NT2/D1 (cell line): ENCODE measurements at regions not wholly inside any gene's neighbourhood (a gene's known extent, or its start where the extent isn't known, plus 50 kb on each side); places are given as distances from the start of the nearest gene placed in this dataset.
"Not testable (repeated sequence)": the region's sequence is repeated elsewhere in the genome, so short reads cannot be mapped to it uniquely, and the experiment has no call there.

ENCODE experiments used
- DNase-seq: peaks from one replicate; pipeline ENCODE4 v3.0.0-alpha.2; 2011; ENCODE audit warnings: low read depth, low spot score
- H3K27me3 ChIP-seq: 2 replicates; pipeline ENCODE4 v1.6.0; 2011; ENCODE audit warnings: mild to moderate bottlenecking; ENCODE audit not compliant: insufficient read length, insufficient read depth
- H3K36me3 ChIP-seq: 2 replicates; pipeline ENCODE4 v1.6.1; 2011; ENCODE audit warnings: mild to moderate bottlenecking, low read length, mixed read lengths; ENCODE audit not compliant: insufficient read depth, insufficient read length
- H3K4me1 ChIP-seq: 2 replicates; pipeline ENCODE4 v1.5.1; 2011; ENCODE audit not compliant: insufficient read depth, insufficient read length
- H3K4me3 ChIP-seq: 2 replicates; pipeline ENCODE4 v1.5.1; 2011; ENCODE audit warnings: low read depth; ENCODE audit not compliant: insufficient read length
- H3K9ac ChIP-seq: 2 replicates; pipeline ENCODE4 v1.6.0; 2011; ENCODE audit warnings: low read depth; ENCODE audit not compliant: insufficient read length
- H3K9me3 ChIP-seq: 2 replicates; pipeline ENCODE4 v1.5.1; 2011; ENCODE audit warnings: mild to moderate bottlenecking, low read length; ENCODE audit not compliant: insufficient read depth
- SUZ12 ChIP-seq: IDR thresholded peaks from 2 replicates; pipeline ENCODE4 v1.6.1; 2011; ENCODE audit not compliant: insufficient read length, insufficient read depth; ENCODE audit errors: extremely low read depth
- YY1 ChIP-seq: IDR thresholded peaks from 2 replicates; pipeline ENCODE4 v1.6.1; 2011; ENCODE audit not compliant: insufficient read length, insufficient read depth
- ZNF274 ChIP-seq: IDR thresholded peaks from 2 replicates; pipeline ENCODE4 v1.6.1; 2011; ENCODE audit warnings: mild to moderate bottlenecking, low read depth, low read length

DNA sequence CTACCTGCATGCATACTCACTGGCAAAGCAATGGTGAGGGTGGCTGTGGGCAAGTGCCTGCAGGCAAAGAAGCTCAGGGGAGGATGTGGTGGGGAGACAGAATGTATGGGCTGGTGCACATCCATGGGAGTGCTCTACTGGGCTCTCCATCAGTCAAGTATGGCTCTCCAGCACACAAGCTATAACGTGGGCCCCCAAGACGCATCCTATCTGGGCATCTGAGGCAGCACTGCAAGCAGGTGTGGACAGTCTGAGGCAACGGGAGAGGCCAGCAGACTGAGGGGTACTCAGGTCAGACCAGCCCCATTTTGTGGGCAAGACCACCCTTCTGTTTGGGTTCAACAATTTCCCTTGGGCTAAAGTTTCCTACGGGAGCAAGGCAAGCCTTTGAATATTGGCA is 1227.8 kb downstream of the FAM133A start:
- no peak overlapping the region for H3K9ac ChIP-seq
- TF ChIP-seq SUZ12 (no peak), ZNF274 (no peak), YY1 (no peak)
- H3K4me1 ChIP-seq = no peaks in the 10 kb centered on the region
- no peaks in the 10 kb centered on the region for H3K9me3 ChIP-seq
- DNase-seq = no peak
- no peaks in the 10 kb centered on the region for H3K27me3 ChIP-seq
- H3K36me3 ChIP-seq = no peaks in the 10 kb centered on the region
- H3K4me3 ChIP-seq = no peak overlapping the region

DNA sequence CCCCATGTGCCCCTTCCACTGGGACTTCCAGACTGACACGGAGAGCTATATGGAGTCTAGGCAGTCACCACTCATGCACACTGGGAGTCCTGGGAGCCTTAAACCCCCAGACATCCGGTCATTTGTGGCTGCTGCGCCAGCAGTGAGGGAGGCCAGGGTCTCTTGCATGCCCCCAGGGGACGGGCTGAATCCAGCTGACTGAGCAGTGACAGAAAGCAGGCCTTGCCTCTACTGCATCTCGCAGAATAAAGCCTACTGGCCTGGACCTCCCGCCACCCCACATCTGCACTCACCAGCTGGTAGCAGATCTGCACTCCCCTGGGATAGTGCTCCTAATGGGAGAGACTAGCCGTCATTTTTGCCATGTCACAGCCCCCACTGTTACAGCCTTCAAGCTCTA is 1234.2 kb downstream of the FAM133A start:
- Histone ChIP-seq H3K36me3 (no peaks in the 10 kb centered on the region), H3K27me3 (no peaks in the 10 kb centered on the region), H3K4me1 (no peaks in the 10 kb centered on the region), H3K9ac (no peak overlapping the region), H3K9me3 (no peaks in the 10 kb centered on the region), H3K4me3 (no peak overlapping the region)
- no peak for TF ChIP-seq SUZ12
- TF ChIP-seq YY1 = no peak
- TF ChIP-seq ZNF274 = no peak
- DNase-seq = no peak

DNA sequence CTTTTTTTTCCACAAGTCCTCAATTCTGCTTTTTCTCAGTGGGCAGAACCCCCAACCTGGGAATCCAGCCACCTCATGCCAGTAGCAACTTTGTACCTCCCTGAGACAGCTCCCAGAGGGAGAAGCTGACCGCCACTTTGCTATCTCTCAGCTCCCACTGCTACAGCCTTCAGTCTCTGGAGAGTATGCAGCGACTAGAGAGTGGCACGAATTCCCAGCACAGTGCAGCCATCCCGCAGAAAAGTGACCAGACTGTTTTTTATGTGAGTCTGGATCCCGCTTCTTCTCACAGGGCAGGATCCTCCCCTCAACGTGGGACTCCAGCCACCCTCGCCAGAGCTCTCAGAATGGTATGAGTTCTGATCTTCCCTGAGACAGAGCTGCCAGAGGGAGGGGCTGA is 1234.6 kb downstream of the FAM133A start:
- Histone ChIP-seq H3K4me3 (no peak overlapping the region), H3K36me3 (no peaks in the 10 kb centered on the region), H3K4me1 (no peaks in the 10 kb centered on the region), H3K9ac (no peak overlapping the region), H3K27me3 (no peaks in the 10 kb centered on the region), H3K9me3 (no peaks in the 10 kb centered on the region)
- no peak for DNase-seq
- TF ChIP-seq YY1 = no peak
- TF ChIP-seq ZNF274 = no peak
- TF ChIP-seq SUZ12 = no peak

DNA sequence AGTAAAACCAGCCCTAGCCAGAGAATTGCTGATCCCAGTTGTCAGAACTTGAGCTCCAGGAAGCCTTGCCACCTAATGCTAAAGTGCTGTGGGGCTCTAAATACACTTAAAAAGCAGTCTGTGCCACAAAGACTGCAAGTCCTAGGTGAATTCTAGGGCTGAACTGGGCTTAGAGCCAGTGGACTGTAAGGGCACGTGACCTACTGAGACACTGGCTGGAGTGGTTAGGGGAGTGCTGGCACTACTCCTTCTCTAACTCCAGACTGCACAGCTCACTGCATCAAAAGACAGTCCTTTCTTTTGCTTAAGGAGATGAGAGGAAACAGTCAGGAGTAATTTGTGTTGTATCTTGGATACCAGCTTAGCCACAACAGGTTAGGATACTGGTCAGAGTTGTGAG is 1240.2 kb downstream of the FAM133A start:
- no peaks in the 10 kb centered on the region for H3K36me3 ChIP-seq
- H3K4me3 ChIP-seq = no peak overlapping the region
- H3K9ac ChIP-seq = no peak overlapping the region
- no peaks in the 10 kb centered on the region for H3K4me1 ChIP-seq
- TF ChIP-seq YY1 = no peak
- no peak for TF ChIP-seq SUZ12
- TF ChIP-seq ZNF274 = no peak
- DNase-seq = no peak
- no peaks in the 10 kb centered on the region for H3K9me3 ChIP-seq
- no peaks in the 10 kb centered on the region for H3K27me3 ChIP-seq

DNA sequence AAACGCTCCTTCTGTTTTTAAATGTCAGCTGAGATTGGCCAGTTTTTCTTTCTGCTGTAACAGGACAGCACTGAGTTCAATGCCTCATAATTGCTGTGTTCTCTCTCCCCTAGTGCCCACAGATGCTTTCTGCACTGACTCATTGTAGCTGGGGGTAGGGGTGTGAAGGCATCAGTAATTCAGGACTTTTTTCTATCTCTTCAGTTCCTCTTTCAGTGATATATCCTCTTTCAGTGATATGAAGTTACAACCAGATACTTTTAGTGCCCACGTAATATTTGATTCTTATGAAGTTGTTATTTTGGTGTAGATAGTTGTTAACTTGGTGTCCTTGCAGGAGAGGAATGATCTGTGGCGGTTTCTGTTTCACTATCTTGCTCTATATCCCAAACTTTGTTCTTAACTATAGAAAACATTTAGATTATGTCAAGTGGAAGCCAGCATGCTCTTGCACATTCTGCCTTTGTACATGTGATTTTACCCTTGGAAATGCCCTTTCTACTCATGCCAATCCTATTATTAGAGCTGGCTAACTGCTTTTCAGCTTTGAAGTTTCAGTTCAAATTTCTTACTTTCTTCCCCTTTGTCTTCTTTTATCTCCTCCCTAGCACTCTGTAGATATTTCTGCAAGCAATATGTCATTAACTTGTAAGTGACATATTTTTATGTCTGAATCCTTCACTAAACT is 1258.4 kb downstream of the FAM133A start:
- DNase-seq = no peak
- H3K4me1 ChIP-seq = no peaks in the 10 kb centered on the region
- H3K9ac ChIP-seq = no peak overlapping the region
- TF ChIP-seq YY1 = no peak
- TF ChIP-seq ZNF274 = no peak
- TF ChIP-seq SUZ12 = no peak
- no peaks in the 10 kb centered on the region for H3K27me3 ChIP-seq
- H3K36me3 ChIP-seq = no peaks in the 10 kb centered on the region
- H3K4me3 ChIP-seq = no peak overlapping the region
- H3K9me3 ChIP-seq = peaks cover 9% of the 10 kb centered on the region; the same call in 1 of the 2 replicates

DNA sequence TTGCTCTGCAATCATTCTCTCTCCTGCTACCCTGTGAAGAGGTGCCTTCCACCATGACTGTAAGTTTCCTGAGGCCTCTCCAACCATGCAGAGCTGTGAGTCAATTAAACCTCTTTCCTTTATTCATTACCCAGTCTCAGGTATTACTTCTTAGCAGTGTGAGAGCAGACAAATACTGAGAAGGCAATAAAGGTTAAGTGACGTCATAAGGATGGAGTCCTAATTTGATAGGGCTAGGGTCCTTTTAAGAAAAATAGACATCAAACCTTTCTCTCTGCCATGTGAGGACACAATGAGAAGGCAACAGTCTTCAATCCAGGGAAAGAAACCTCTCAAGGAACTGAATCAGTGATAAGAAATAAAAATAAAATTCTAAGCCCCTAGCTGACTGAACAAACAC is 1262.7 kb downstream of the FAM133A start:
- Histone ChIP-seq H3K27me3 (no peaks in the 10 kb centered on the region), H3K36me3 (no peaks in the 10 kb centered on the region), H3K4me1 (no peaks in the 10 kb centered on the region), H3K4me3 (no peak overlapping the region), H3K9ac (no peak overlapping the region), H3K9me3 (peaks cover 9% of the 10 kb centered on the region; the same call in 1 of the 2 replicates)
- DNase-seq = no peak
- TF ChIP-seq ZNF274 (no peak), YY1 (no peak), SUZ12 (no peak)

DNA sequence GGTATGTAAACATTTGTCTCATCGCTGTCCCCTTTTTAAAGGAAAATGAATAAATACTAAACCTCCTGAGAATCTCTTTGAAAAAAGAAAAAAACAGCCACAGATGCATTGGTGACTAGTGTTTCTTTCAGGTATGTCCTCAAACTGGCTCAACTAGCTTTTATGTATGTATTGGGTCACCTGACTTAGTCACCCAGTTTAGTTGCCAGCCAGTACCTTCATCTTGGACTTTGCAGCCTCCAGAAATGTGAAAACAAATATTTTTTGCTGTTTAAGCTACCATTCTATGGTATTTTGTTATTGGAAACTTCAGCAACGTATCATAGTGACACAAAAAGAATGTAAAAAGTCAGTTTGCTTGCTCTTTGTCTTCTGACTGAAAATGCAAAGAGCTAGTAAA is 1263.5 kb downstream of the FAM133A start:
- Histone ChIP-seq H3K9me3 (peaks cover 9% of the 10 kb centered on the region; the same call in 1 of the 2 replicates), H3K27me3 (no peaks in the 10 kb centered on the region), H3K4me3 (no peak overlapping the region), H3K4me1 (no peaks in the 10 kb centered on the region), H3K9ac (no peak overlapping the region), H3K36me3 (no peaks in the 10 kb centered on the region)
- DNase-seq = no peak
- no peak for TF ChIP-seq YY1
- no peak for TF ChIP-seq SUZ12
- TF ChIP-seq ZNF274 = no peak

DNA sequence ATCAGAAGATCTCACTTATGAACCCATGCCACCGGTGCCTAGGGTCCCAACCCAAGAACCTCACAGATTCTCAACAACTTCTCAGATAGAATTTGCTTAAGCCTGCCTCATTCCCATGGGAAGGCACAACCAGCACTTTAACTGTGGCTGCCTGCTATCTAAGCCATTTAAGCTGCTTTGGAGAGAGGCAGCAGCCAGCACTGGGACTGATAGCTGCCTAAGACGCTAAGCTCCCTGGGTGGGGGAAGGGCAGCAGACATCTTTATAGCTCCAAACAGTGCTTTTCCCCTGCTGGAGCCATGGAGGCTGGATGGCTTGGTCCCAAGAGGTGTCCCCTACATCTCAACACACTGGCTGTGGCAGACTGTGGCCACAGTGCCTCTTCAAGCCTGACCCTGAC is 1268.6 kb downstream of the FAM133A start:
- Histone ChIP-seq H3K36me3 (no peaks in the 10 kb centered on the region), H3K4me3 (no peak overlapping the region), H3K27me3 (no peaks in the 10 kb centered on the region), H3K4me1 (no peaks in the 10 kb centered on the region), H3K9me3 (no peaks in the 10 kb centered on the region), H3K9ac (no peak overlapping the region)
- DNase-seq = no peak
- TF ChIP-seq ZNF274 (no peak), SUZ12 (no peak), YY1 (no peak)

DNA sequence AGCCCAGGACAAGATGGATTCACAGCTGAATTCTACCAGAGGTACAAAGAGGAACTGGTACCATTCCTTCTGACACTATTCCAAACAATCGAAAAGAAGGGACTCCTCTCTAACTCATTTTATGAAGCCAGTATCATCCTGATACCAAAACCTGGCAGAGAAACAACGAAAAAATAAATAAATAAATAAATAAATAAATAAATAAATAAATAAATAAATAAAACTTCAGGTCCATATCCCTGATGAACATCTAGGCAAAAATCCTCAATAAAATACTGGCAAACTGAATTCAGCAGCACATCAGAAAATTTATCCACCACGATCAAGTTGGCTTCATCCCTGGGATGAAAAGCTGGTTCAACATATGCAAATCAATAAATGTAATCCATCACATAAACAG is 1272.1 kb downstream of the FAM133A start:
- H3K4me3 ChIP-seq, H3K4me1 ChIP-seq, H3K9me3 ChIP-seq, H3K9ac ChIP-seq, H3K36me3 ChIP-seq, DNase-seq, H3K27me3 ChIP-seq: not testable (repeated sequence)
